AML-193 (cell line): ENCODE measurements at regions not wholly inside any gene's neighbourhood (a gene's known extent, or its start where the extent isn't known, plus 50 kb on each side); places are given as distances from the start of the nearest gene placed in this dataset.
"Not testable (repeated sequence)": the region's sequence is repeated elsewhere in the genome, so short reads cannot be mapped to it uniquely, and the experiment has no call there.

ENCODE experiments used
- DNase-seq, 2 experiments: peaks; one replicate each; lab custom pipeline; 2025; lab: John Stamatoyannopoulos, UW

DNA sequence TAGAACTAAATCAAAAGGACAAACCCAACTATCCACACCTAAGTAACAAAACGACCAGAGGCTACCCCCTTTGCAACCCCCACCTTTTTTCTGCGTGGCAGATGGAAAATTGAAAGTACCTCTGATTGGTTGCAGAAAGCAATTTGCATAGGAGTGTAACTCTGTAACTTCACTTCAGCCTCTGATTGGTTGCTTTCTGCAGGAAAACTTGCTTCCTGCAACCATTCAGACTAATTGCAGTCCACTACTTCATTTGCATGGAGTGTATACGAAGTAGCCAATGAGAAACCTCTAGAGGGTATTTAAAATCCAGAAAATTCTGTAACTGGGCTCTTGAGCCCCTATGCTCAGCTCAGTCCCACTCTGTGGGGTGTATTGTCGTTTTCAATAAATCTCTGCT is 129.1 kb upstream of the OLIG3 start:
- DNase-seq: no peak

DNA sequence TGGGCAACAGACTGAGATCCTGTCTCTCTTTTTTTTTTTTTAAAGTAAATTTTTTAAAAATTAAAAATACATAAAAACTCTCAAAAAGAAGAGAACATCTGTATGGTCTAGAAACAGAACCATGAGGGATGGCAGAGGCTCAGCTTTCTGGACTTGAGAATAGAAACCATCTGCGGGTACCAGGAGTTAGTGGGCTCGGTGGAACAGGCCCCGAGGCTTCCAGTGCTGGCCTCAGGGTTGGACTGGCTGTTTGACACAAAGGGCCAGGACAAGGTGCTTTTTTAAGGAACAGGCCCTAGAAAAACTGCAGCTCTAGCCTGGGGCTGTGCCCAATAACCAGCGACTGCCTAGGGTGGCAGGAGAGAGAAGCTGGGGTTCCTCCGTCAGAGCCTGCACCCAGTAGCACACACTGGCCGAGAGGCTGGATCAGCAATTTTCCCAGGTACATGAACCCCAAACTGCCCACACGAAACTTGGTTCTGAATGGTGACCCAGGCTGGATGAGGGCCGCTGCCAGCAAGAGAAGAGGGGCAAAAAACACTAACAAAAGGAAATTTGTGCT is 131.0 kb upstream of the OLIG3 start:
- DNase-seq: no peak

DNA sequence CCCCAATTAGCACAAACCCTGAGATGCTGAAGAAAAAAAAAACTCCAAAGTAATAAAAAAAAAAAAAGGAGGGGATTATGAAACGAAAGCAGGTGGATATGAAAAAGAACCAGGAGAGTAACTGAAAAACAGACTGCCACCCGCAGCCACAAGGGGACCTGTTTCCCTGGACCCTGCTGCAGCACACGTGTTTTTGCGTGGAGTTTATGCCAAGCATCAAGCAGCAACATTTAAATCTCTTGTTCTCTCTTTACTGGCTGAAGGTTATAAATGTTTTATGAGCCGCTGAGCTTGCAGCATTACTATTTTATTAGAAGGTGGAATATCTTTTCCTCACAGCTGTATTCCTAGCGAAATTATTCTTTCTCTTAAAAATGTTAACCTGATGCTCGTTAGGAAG is 131.6 kb upstream of the OLIG3 start:
- DNase-seq: no peak

DNA sequence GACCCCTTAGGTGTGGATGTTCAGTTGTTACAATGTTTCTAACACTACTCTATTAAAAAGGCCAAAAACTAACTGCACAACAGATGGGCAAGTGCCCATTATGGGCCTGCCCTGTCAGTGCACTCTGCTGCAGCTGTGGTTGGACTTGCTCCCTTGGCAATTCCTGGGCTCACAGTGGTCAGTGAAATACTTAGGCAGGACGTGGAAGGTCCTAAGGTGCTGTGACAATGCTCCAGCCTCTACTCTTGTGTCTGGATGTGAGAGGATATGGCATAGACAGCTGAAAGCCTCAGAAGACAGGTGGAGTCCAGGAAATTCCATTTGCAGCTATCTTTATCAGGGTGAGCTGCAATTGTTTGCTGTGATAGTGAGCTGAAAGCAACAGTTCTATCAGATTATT is 136.5 kb upstream of the OLIG3 start:
- no peak for DNase-seq

DNA sequence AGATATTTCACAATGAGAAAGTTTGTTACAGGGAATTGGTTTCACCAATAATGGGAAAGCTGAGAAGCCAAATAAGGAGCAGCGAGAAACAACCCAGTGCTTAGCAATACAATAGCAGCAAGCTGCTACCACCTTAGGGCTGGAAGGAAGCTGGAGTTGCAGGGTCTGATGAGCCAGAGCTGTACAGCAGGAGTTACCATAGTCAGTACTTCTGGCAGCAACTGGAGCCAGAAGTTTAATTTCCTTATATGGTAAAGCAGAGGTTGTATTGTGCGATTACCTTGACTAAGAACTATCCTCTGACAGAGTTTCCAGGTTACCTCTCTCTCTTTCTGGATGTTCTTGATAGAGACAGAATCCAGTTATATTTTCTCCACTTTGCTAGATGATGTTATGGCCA is 137.1 kb upstream of the OLIG3 start:
- no peak for DNase-seq

DNA sequence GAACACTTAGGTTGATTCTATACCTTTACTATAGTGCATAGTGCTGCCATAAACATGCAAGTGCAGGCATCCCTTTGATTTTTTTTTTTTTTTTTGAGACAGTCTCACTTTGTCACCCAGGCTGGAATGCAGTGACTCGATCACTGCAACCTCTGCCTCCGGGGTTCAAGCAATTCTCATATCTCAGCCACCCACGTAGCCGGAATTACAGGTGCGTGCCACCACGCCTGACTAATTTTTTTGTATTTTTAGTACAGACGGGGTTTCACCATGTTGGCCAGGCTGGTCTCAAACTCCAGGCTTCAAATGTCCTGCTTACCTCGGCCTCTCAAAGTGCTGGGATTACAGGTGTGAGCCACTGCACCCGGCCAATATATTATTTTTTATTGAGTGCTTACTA is 140.0 kb upstream of the OLIG3 start:
- not testable (repeated sequence) for DNase-seq

DNA sequence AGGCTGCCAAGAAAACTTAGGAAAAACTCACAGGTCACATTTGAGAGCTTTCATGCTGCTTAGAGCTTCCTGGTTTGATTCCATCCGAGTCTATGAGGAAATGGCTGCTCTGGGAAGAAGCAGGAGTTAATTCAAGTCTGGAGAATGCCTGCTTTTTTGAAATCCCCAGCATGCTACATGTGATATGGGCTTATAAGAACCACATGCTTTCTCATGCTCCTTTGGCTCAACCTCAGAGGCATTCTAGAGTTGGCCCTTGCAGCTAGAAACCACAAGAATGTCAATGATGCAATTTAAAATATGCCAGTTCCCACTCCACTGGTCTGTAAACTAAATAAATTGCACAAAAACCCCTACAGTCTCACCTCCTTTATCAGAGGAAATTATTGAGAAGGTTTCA is 142.9 kb upstream of the OLIG3 start:
- peak; percentile 67 to 82 for DNase-seq

DNA sequence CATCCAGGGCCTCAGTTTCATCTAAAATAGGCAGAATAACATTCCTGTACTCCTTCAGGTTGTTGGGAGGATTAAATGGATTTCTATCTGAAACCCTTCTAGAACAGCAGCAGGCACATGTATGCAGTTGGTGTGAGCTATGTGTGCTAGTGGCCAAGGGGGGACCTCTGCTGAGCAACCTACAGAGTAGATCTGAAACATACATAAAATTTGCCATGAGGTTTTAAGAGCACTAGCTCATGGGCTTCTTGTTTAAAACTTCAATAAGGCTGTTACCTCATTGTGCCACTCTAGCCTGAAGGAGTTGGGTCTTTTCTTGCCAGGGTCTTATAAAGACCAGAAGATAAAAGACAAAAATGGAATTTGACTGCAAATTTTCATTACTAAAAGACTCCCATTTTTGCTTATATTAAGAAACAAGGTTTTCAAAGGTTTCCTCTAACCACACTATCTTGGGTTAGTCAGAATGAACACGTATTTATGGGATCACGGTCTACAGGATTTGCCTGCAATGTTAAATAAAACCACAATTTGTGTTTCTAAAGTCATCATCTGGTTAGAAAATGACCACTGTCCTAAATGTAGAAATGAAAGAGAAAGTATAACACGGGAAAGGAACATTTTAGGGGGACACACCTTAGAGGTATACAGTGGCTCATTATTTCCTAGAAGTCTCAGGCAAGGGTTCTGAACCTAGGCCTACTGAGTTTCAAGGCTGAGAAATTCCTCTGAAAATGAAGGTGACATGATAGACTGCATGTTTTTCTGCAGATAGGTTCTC is 144.9 kb upstream of the OLIG3 start:
- no peak for DNase-seq

DNA sequence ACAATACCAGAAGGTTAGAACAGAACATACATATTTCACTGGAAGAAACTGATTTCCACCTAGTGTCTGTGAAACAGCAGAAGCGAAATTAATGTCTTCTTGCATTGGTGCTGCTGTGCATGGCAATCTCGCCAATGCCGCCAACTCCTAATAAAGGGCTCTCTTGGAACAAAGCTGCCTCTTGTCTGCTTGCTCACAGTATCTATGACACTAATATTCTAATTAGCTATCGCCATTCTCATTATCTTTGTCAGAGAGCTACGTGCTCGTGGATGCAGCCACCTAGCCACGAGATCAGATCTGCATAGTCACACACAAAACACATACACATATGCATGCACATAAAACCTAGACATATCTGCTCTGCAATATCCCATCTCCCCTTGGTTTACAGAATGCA is 145.9 kb upstream of the OLIG3 start:
- DNase-seq: no peak

DNA sequence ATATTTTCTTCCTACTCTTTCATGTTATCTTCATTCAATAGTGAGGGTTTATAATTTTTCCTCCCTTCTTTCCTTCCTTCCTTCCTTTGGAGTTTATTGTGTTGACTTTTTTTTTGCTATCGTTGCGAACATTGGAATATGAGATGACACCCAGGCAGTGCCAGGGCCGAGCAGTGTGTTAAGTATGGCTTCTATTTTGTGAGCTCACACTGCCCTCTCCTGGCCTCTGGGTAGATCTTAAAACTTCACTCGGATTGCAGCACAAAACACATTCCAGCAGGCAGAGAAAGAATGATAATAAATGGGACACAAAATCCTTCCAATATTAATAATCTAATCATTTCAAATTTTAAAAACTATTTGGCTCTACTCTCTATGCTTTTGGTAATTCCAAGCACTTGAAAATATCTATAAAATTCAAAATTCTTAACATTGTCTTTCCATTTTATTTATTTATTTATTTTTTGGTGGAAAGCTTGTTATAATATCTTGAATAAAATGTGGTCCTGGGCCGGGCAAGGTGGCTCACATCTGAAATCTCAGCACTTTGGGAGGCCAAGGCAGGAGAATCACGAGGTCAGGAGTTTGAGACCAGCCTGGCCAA is 147.4 kb upstream of the OLIG3 start:
- peak; percentile 74 to 79 for DNase-seq

DNA sequence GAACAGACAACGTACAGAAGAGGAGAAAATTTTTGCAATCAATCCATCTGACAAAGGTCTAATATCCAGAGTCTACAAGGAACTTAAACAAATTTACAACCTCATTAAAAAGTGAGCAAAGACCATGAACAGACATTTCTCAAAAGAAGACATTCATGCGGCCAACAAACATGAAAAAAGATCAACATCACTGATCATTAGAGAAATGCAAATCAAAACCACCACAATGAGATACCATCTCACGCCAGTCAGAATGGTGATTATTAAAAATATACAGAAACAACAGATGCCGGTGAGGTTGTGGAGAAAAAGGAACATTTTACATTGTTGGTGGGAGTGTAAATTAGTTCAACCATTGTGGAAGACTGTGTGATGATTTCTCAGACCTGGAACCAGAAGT is 149.0 kb upstream of the OLIG3 start:
- DNase-seq: not testable (repeated sequence)

DNA sequence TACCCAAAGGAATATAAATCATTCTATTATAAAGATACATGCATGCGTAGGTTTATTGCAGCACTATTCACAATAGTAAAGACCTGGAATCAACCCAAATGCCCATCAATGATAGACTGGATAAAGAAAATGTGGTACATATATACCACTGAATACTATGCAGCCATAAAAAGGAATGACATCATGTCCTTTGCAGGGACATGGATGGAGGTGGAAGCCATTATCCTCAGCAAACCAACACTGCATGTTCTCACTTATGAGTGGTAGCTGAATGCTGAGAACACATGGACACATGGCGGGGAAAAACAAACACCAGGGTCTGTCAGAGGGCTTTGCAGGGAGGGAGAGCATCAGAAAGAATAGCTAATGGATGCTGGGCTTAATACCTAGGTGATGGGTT is 149.4 kb upstream of the OLIG3 start:
- DNase-seq: not testable (repeated sequence)

DNA sequence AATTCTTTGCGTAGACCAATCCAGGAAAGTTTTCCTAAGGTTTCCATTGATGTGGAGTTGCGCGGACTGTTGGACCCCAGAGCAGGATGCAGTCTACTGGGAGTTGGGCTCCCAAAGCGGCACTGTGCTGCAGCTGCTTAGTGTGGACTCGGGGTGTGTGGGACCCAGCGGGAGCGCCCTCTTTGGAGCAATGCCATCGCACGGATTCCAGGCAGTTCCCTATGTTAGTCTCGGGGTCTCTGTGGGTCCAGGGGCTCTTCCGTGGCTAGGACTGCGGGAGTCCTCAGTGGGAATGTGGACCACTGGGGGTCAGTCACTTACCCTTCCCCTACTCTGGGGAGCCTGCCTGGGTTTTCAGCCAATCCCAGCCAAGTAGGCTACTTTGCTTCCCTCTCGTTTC is 151.7 kb upstream of the OLIG3 start:
- DNase-seq: no peak

DNA sequence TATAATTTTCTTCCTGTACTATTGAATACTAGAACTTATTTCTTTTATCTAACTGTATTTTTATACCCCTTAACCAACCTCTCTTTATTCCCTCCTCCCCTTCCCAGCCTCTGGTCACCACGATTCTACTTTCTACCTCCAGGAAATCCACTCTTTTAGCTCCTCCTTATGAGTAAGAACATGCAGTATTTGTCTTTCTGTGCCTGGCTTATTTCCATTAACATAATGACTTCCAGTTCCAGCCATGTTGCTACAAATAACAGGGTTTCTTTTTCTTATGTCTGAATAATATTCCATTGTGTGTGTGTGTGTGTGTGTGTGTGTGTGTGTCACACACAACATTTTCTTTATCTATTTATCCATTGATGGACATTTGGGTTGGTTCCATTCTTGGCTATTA is 152.3 kb upstream of the OLIG3 start:
- DNase-seq: no peak

DNA sequence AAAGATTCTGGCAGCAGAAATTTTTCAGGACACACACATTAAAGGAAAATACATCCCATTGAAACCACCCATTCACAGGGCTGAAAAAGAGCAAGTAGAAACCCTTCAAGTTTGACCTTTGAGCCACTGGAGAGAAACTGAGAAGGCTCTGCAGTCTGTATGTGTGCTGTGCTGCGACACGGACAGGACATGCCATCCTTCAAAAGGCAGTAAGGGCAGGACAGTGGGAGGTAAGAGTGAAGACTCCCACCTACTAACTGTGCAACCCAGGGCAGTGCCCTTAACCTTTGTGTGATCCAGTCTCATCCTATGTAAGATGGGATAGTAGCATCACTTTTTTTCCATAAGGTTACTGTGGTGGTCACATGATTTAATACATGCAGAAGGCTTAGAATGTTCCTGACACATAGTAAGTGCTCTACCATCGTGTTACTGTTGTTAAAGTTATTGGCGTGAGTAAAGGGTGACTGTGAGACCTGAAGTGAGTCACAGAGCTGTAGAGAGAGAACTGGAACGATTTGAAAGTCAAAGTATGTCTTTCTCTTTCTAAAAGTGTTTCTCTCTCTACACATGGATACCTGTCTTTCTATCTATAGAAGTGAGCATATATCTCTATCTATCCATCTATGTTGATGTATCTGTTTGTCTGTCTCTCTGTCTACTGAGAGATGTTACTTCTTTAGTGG is 153.7 kb upstream of the OLIG3 start:
- no peak for DNase-seq

DNA sequence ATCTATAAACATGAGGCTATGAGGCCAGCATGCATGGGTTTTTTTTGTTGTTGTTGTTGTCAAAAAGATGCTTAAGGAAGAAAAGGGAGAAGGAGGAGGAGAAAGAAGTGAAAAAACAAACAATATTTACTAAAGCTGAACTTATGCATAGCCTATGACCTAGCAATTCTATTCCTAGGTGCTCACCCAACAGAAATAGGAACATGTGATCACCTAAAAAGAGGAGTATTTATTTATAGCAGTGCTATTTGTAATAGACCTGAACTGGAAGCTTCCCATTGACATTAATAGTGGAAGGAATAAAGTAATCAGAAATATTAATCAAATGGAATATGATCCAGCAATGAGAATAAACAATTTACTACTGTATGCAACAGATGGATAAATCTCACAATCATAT is 156.5 kb upstream of the OLIG3 start:
- DNase-seq: no peak

DNA sequence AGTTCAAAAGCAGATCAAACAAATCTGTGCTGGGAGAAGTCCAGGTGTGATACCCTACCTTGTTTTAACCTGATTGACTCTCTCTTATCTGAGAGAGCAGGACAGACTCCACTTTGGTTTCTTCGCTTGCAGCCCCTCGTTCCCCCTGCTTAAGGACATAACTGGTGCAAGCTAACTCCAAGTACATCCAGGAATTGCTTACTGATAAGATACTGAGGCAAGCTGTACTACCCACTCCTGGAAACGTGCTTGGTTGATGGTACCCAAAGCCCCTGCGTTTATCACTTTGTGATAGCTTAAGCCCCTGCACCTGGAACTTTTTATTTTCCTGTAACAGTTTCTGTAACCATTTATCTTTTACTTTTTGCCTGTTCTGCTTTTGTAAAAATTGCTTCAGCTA is 157.0 kb upstream of the OLIG3 start:
- no peak for DNase-seq

DNA sequence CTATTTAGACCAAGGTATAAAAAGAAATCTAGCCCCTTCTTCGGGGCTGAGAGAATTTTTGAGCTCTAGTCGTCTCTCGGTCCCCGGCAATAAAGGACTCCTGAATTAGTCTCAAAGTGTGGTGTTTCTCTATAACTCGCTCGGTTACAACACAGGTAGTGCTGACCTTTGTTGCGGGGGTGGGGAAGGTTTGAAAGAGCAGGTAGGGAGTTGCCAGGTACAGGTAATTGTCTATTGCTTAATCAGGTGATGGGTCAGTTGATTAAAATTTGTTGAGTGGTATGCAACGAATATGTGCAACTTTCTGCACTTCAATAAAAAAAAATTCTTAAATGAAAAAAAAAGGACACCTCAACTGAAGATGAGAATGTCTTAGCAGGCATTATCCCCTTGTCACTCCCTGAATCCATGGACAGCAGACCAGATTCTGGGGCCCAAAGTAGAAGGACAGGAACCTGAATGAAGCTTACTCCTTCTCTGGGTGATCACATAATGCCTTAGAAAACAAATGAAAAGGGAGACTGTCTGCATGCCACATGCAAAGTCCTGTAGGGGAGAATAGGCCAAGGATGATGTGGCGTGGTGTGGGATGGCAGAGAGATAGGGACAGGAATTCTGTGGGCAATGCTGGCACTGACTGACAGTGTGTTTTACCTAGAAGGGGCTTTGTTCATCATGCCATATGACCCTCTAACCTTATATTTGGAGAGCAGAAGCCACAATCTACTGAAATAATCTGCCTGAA is 157.6 kb upstream of the OLIG3 start:
- DNase-seq: no peak

DNA sequence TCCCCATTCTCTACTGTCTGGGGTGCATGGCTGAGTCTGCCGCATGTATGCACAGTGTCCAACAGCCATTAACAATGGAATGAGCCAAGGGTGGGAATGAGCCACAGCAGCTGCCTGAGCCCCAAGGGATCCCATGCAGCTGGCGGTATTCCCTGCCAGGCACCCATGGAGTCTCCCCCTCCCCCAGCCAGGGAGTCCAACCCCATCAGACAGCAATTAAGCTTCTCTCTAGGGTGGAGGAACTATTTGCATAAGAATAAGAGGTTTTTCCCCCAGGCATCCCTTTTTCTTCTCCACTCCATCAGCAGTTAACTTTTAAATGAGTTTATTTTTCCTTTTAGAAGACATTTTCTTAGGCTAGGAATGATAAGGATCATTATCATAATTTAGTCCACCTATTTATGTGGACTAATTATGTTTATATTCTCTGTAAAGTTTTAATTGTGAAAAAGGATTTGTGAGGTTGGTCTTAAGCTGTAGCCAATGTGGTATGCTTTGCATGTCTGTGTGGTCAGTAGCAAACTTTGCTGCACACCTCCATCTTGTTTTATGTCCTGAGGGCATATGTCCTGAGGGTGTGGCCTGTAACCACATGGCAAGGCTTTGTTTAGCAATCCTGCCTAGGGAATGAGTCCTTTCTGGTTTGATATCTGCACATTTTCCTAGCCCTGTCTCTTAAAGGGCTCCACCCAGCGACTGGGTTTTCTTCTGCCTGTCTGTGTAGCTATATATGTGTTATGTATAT is 158.9 kb upstream of the OLIG3 start:
- DNase-seq: no peak

DNA sequence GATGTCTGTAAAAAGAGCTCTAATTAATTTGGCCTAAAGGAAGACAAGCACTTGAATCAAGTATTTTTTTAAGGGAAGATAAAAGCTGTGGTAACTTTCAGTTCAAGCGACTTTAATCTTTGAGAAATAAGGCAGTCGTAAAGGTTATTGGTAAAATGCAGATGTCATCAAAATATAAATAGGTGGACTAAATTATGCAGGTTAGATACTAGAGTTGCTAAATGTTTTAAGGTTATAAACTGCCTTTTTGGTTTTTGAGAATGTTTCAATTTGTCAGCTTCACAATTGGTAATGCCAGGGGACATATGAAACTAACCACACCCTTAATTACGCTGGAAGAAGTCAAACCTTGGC is 159.5 kb upstream of the OLIG3 start:
- no peak for DNase-seq

DNA sequence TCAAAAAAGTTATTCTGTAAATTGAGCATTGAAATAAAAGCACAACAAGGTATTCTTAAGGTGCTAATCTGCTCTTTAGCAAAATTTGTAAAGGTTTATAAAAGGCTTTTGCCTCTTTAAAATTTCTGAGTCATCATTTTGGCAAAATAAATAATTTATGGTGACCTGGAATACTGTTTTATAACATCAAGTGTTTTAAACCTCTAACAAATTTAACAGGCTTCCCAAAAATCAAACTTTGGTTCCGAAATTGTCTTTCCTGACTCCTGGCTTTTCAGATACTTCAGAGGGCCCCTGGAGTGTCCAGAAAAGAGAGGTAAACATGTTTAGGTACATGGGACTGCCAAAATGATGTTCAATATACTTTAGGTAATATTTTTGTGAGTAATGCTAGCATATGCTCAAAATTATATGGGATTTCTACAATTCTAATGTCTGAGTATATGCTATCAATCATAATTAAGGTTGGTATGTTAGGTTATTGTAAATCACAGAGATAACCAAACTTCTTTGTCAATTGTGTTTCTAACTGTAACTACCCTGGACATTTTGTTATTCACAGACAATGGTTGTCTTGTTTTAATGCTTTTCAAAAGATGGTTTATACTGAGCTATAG is 160.3 kb upstream of the OLIG3 start:
- DNase-seq: no peak
